ENCODE measurements at regions not wholly inside any gene's neighbourhood (a gene's known extent, or its start where the extent isn't known, plus 50 kb on each side); places are given as distances from the start of the nearest gene placed in this dataset.

DNA sequence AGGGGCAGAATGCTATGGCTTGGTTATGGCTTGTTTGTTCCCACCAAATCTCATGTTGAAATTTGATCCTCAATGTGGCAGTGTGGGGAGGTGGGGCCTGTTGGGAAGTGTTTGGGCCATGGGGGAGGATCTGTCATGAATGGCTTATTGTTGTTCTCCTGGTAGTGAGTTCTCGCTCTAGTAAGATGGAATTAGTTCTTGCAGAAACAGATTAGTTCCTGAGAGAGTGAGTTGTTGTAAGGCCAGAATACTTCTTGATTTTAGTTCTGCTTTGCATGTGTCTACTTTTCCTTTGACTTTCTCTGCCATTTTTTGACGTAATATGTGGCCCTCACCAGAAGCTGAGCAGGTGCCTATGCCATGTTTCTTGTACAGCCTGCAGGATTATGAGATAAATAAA lies 188.2 kb downstream of the KIF20B start:
- Histone ChIP-seq H3K4me2 (ENCODE audit: low read length) (no peak overlapping the region), H3K27ac (ENCODE audit: low read length) (no peak overlapping the region), H3K79me2 (ENCODE audit: low read length) (no peaks in the 10 kb centered on the region), H3F3A (ENCODE audit: low read length, unreplicated experiment) (no peaks in the 10 kb centered on the region), H3K9ac (ENCODE audit: low read length) (no peak overlapping the region), H3K9me2 (replicated peaks; ENCODE audit: low read length) (no peaks in the 10 kb centered on the region), H3K4me3 (ENCODE audit: low read length) (no peak overlapping the region), H2AFZ (ENCODE audit: low read length) (no peak overlapping the region), H3K9me3 (ENCODE audit: low read length) (no peaks in the 10 kb centered on the region), H3K4me1 (ENCODE audit: insufficient read depth, low read length) (no peaks in the 10 kb centered on the region), H3K36me3 (ENCODE audit: low read depth, low read length) (no peaks in the 10 kb centered on the region), H4K20me1 (ENCODE audit: low read length) (no peaks in the 10 kb centered on the region), H3K27me3 (ENCODE audit: low read length) (no peaks in the 10 kb centered on the region)
- DNase-seq = no peak
- BruUV-seq (replicated peaks) = no TSS peak
- intact Hi-C loops (cut with micrococcal nuclease) = no loop called here
- TF ChIP-seq EZH2phosphoT487 (IDR thresholded peaks at IDR 0.05; ENCODE audit: borderline replicate concordance, low read length) (no peak), EZH2 (IDR thresholded peaks at IDR 0.05; ENCODE audit: low read length, unreplicated experiment) (no peak)
- TF ChIP-seq, protein P1, sequence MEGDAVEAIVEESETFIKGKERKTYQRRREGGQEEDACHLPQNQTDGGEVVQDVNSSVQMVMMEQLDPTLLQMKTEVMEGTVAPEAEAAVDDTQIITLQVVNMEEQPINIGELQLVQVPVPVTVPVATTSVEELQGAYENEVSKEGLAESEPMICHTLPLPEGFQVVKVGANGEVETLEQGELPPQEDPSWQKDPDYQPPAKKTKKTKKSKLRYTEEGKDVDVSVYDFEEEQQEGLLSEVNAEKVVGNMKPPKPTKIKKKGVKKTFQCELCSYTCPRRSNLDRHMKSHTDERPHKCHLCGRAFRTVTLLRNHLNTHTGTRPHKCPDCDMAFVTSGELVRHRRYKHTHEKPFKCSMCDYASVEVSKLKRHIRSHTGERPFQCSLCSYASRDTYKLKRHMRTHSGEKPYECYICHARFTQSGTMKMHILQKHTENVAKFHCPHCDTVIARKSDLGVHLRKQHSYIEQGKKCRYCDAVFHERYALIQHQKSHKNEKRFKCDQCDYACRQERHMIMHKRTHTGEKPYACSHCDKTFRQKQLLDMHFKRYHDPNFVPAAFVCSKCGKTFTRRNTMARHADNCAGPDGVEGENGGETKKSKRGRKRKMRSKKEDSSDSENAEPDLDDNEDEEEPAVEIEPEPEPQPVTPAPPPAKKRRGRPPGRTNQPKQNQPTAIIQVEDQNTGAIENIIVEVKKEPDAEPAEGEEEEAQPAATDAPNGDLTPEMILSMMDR (conservative IDR thresholded peaks at IDR 0.05; ENCODE audit: low read depth, low read length) = no peak
- CTCF ChIA-PET = no interaction called here
- no peak for ATAC-seq
- POLR2A ChIA-PET (ENCODE audit: unreplicated experiment) = no interaction called here

DNA sequence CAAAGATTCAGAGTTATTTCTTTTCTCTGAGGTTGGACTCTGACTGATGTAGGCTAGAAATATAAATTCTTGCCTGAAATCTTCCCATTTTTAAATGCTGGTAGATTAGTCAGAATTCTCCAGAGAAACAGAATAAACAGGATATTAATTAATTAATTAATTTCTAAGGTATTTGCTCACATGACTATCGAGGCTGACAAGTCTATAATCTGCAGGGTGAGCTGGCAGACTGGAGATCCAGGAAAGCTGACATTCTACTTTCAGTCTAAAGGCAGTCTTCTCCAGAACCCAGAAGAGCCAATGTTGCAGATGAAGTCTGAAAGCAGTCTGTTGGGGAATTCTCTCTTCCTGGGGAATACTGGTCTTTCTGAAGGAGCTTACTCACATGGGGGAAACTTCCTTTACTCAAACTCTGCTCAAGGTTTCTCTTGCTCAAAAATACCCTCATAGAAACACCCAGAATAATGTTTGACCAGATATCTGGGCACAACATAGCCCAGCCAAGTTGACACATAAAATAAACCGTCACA lies 189.7 kb downstream of the KIF20B start:
- POLR2A ChIA-PET (ENCODE audit: unreplicated experiment) = no interaction called here

DNA sequence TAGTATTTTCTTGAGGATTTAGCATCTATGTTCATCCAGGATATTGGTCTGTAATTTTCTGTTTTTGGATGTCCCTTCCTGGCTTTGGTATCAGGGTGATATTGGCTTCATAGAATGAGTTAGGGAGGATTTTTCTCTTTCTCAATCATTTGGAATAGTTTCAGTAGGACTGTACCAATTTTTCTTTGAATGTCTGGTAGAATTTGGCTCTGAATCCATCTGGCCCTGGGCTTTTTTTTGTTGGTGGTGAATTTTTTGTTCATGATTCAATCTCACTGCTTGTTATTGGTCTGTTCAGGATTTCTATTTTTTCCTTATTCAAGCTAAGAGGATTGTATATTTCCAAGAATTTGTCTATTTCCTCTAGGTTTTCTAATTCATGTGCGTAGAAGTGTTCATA lies 192.7 kb downstream of the KIF20B start:
- H3K9me2 ChIP-seq (replicated peaks; ENCODE audit: low read length) = no peaks in the 10 kb centered on the region
- TF ChIP-seq, protein P1 (conservative IDR thresholded peaks at IDR 0.05; ENCODE audit: low read depth, low read length) = no peak
- TF ChIP-seq EZH2 (IDR thresholded peaks at IDR 0.05; ENCODE audit: low read length, unreplicated experiment) (no peak), EZH2phosphoT487 (IDR thresholded peaks at IDR 0.05; ENCODE audit: borderline replicate concordance, low read length) (no peak)
- H3K4me3 ChIP-seq (ENCODE audit: low read length) = no peak overlapping the region
- DNase-seq (no peak), ATAC-seq (no peak)
- H4K20me1 ChIP-seq (ENCODE audit: low read length) = no peaks in the 10 kb centered on the region
- CTCF ChIA-PET = no interaction called here
- no peaks in the 10 kb centered on the region for H3K36me3 ChIP-seq (ENCODE audit: low read depth, low read length)
- no peak overlapping the region for H3K9ac ChIP-seq (ENCODE audit: low read length)
- no peaks in the 10 kb centered on the region for H3K4me1 ChIP-seq (ENCODE audit: insufficient read depth, low read length)
- H3K9me3 ChIP-seq (ENCODE audit: low read length) = no peaks in the 10 kb centered on the region
- no TSS peak for BruUV-seq (replicated peaks)
- H3K27ac ChIP-seq (ENCODE audit: low read length) = no peak overlapping the region
- POLR2A ChIA-PET (ENCODE audit: unreplicated experiment) = no interaction called here
- H2AFZ ChIP-seq (ENCODE audit: low read length) = no peak overlapping the region
- H3K79me2 ChIP-seq (ENCODE audit: low read length) = no peaks in the 10 kb centered on the region
- no peaks in the 10 kb centered on the region for H3K27me3 ChIP-seq (ENCODE audit: low read length)
- no peaks in the 10 kb centered on the region for H3F3A ChIP-seq (ENCODE audit: low read length, unreplicated experiment)
- intact Hi-C loops (cut with micrococcal nuclease) = no loop called here
- H3K4me2 ChIP-seq (ENCODE audit: low read length) = no peak overlapping the region

More for the DNA sequence above, 189.7 kb downstream of the KIF20B start:
- CTCF ChIA-PET = no interaction called here
- TF ChIP-seq EZH2 (IDR thresholded peaks at IDR 0.05; ENCODE audit: low read length, unreplicated experiment) (no peak), EZH2phosphoT487 (IDR thresholded peaks at IDR 0.05; ENCODE audit: borderline replicate concordance, low read length) (no peak)
- TF ChIP-seq, protein P1 (conservative IDR thresholded peaks at IDR 0.05; ENCODE audit: low read depth, low read length) = no peak
- no peaks in the 10 kb centered on the region for H3F3A ChIP-seq (ENCODE audit: low read length, unreplicated experiment)
- H4K20me1 ChIP-seq (ENCODE audit: low read length) = no peaks in the 10 kb centered on the region
- no peaks in the 10 kb centered on the region for H3K36me3 ChIP-seq (ENCODE audit: low read depth, low read length)
- no peaks in the 10 kb centered on the region for H3K4me1 ChIP-seq (ENCODE audit: insufficient read depth, low read length)
- H3K9ac ChIP-seq (ENCODE audit: low read length) = no peak overlapping the region
- intact Hi-C loops (cut with micrococcal nuclease) = no loop called here
- no peaks in the 10 kb centered on the region for H3K9me2 ChIP-seq (replicated peaks; ENCODE audit: low read length)
- no TSS peak for BruUV-seq (replicated peaks)
- no peak overlapping the region for H3K27ac ChIP-seq (ENCODE audit: low read length)
- ATAC-seq (no peak), DNase-seq (no peak)
- no peaks in the 10 kb centered on the region for H3K79me2 ChIP-seq (ENCODE audit: low read length)
- no peaks in the 10 kb centered on the region for H3K27me3 ChIP-seq (ENCODE audit: low read length)
- no peak overlapping the region for H3K4me3 ChIP-seq (ENCODE audit: low read length)
- no peaks in the 10 kb centered on the region for H3K9me3 ChIP-seq (ENCODE audit: low read length)
- H3K4me2 ChIP-seq (ENCODE audit: low read length) = no peak overlapping the region
- no peak overlapping the region for H2AFZ ChIP-seq (ENCODE audit: low read length)
